Umbilical cord (tissue), 1 donor: ENCODE measurements at regions not wholly inside any gene's neighbourhood (a gene's known extent, or its start where the extent isn't known, plus 50 kb on each side); places are given as distances from the start of the nearest gene placed in this dataset.
"Not testable (repeated sequence)": the region's sequence is repeated elsewhere in the genome, so short reads cannot be mapped to it uniquely, and the experiment has no call there.

Experiments used
- DNase-seq: peaks from one replicate; pipeline ENCODE4 v3.0.0-alpha.2; 2015; ENCODE audit warnings: low spot score

DNA sequence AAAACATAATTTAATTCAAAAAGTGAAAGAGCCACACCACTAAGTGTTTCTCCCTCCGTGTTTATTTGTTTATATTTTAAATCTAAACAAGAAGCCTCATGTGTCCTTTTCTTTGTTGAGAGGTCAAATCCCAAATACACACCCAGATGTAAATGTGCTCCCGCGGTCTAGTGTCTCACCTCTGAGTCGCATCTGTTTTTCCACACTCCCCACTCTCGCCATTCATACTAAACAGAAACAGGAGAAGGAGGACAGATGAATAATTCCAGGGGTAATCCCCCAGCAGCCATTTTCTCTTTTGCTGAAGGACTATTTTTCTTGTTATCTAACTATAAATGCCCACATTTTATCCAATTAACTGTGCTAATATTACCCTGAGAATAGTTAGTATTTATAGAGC lies 361.6 kb upstream of the RIOK2 start:
- DNase-seq, result no peak

GRCh38 chr5:97545446-97545845 lies 362.4 kb upstream of the RIOK2 start:
- no peak for DNase-seq

- no peak for DNase-seq
Observed at GRCh38 chr5:97545886-97546535, 363.0 kb upstream of the RIOK2 start.

DNA sequence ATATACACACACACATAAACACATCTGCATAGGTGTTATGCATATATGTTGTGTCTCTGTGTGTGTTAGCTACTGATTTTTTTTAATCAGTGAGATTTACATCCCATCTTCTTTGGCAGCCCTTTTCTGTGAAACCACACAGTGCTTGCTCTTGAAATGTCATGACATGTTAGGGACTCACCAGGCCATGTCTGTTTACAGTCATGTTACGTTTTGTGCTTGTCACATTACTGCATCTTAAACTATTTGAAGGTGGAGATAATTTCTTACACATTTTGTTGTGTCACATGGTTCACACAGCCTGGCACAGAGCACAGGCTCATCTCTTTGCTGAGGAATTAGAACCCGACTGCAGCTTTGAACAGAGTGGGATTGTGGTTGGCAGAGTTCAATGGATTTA lies 364.4 kb upstream of the RIOK2 start:
- DNase-seq, result no peak

- peak; percentile 6 for DNase-seq
Observed at GRCh38 chr5:97547999-97548738, 365.1 kb upstream of the RIOK2 start.

GRCh38 chr5:97548739-97549080 lies 365.7 kb upstream of the RIOK2 start:
- no peak for DNase-seq

DNA sequence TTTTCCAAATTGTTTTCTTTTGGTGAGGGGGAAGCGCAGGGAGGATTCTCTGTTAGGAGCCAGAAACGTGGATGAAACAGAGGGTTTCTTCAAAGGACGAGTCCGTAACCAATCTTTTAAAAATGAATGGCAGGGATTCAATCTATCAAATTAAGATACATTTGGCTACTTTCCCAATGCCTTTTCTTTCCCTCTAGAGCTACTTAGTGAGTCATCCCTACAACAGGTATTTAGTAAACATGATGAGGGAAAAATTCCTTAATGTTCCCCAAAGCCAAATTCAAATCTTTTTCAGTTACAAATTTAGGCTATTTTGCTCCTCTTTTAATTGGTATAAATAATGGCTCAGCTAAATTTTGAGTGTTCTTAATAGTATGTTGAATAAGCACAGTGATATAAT lies 366.4 kb upstream of the RIOK2 start:
- DNase-seq, result no peak

GRCh38 chr5:97550164-97550563 lies 367.1 kb upstream of the RIOK2 start:
- DNase-seq, result no peak

- DNase-seq, result no peak
Observed at GRCh38 chr5:97550818-97551217, 367.8 kb upstream of the RIOK2 start.

DNA sequence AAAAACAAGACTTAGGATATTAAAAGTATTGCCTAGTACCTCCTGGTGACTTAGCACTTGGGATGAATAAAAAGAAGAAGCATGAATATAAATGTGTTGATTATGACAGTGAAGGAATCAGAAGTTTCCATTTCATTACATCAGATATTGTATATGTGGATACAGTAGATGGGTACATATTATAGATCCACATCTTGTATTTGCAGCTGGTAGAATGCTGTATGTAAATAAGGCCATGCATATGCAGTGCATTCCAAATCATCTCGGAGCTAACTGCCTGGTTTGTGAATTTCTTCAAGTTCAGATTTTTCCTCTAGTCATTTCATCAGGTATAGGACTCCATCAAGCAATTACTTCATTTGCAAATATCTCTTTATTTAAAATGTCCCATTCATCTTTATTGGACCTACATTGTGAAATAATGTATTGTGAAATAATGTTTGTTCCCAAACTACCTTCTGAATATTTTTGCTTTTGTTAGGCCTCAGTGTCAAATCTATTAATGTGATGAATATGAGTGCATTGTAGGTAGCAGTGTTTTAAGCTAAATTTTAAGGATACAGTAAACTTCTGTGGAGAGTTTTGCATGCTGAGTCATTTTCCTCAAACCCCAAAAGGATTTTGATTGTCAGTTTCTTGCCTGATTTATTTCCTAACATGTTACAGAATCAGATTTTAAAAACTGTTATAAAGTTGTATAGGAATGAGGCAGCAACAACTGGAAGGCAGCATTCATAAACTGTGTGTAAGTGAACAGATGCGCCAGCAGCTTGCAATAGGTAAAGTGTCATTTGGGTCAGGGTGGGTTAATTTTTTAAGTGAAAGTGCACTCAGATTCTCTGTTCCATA lies 370.8 kb upstream of the RIOK2 start:
- DNase-seq, result no peak

- no peak for DNase-seq
Observed at GRCh38 chr5:97554977-97555643, 372.1 kb upstream of the RIOK2 start.

DNA sequence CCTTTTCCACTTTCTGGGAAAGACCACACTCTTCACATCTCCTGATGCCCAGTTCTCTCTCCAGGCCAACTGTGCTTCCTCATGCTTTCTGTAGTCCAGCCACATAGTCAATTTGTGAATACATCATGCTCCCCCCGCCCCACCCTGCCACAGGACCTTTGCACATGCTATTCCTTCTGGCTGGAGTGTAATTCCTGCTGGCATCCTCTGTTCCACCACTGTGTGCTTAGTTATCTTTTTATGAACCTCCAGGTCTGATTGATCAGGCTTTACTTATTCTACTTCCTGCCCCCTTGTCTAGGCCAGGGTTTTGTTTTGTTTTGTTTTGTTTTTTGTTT lies 372.6 kb upstream of the RIOK2 start:
- DNase-seq, result no peak

DNA sequence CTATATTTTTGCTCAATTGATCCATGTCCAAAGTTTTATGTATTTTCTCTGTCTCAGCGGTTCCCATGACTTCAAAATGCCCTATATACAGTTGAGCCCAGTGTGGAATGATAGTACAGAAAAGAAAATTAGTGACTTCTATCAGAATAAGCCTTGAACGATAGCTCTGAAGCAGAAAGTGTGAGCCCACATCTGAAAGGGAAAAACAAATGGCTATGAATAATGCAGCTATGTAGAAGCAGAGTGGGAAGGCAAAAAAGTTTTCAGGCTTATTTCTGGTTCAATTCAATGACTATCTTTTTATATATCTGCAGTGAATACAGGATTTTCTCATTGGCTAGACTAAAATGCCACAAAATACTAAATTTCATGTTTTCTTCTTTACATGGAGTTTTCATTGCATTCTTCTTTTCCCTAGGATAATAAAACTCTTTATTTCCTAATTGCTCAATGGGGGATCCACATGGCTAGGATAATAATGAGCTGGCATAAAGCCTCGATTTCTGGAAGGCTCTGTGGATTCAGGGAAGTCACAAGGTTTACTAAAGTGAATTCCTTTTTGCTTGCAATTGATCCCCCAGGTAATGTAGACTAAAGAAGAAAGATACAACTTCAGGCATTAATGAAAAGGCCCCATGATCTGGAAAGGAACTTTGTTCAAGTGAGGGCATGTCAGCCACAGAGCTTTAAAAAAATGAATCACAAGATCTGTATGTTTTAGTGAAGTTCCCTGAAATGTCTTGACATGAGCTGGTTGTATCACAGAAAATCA lies 377.0 kb upstream of the RIOK2 start:
- DNase-seq, result peak; percentile 7

DNA sequence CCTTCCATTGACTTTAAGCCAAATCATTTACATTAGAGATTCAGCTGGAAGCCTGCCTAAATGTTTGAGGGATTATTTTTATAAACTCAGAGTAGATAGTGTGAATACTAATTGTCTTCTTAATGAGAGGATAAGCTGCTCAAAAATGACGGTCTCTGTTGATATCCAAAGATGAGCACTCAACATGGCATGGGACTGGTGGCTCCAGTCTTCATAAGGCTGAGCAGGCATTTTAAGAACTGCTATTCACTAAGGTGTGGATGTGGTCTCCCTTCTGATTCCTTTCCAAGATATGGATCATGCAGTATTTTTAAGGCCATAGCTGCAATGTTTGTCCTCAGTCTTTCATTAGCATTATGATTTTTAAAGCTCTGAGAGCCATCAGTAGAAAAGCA lies 377.5 kb upstream of the RIOK2 start:
- DNase-seq, result no peak

GRCh38 chr5:97563050-97563657 lies 380.1 kb upstream of the RIOK2 start:
- DNase-seq, result no peak

DNA sequence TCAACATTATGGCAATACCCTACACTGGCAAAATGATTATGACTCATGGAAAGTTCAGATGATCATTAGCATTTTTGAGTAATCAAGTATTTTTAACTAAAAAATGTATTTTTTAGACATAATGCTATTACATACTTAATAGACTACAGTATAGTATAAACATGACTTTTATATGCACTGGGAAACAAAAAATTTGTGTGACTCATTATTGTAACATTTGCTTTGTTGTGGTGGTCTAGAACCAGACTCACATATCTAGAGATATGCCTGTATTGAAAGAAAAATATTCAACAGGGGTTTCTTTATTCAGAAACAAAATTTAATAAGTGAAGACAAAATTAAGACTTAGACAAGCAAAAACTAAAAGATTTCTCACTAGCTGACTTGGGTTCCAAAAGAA lies 385.3 kb upstream of the RIOK2 start:
- no peak for DNase-seq

- no peak for DNase-seq
Observed at GRCh38 chr5:97570242-97570641, 387.2 kb upstream of the RIOK2 start.

DNA sequence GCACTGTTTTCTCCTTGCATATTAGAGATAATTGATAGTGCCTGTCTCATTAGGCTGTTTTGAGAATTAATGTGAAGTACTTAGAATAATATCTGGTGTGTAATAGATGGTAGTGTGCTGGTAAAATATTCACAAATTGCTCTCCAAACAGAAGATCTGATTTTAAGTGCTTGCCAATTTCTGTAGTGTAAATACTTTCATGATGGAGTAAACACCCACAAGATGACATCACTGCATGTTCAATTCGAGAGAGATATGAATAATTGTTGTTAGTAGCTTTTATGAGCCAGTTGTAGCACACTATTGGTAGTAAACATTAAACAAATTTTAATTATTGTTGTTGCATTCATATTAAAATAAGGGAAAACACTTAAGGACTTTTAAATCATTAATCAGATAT lies 392.3 kb upstream of the RIOK2 start:
- no peak for DNase-seq

GRCh38 chr5:97576956-97577355 lies 393.9 kb upstream of the RIOK2 start:
- DNase-seq, result no peak

GRCh38 chr5:97579977-97580376 lies 396.9 kb upstream of the RIOK2 start:
- DNase-seq, result not testable (repeated sequence)

- DNase-seq, result no peak
Observed at GRCh38 chr5:97580746-97581145, 397.7 kb upstream of the RIOK2 start.
